ENCODE measurements at regions not wholly inside any gene's neighbourhood (a gene's known extent, or its start where the extent isn't known, plus 50 kb on each side); places are given as distances from the start of the nearest gene placed in this dataset.
A peak's percentile ranks its signal among the peaks of the same experiment; 100 is the strongest.
"Not testable (repeated sequence)": the region's sequence is repeated elsewhere in the genome, so short reads cannot be mapped to it uniquely, and the experiment has no call there.

GRCh38 chr22:41023299-41023623 lies 69.1 kb upstream of the EP300 start:
- DNase-seq = no peak

- DNase-seq = peak; percentile 29
These were observed 63.6 kb upstream of the EP300 start for GRCh38 chr22:41028841-41029240.

- no peak for DNase-seq
These were observed 61.5 kb upstream of the EP300 start for GRCh38 chr22:41030891-41031290.

- no peak for DNase-seq
These were observed 57.7 kb upstream of the EP300 start for GRCh38 chr22:41034706-41035105.

GRCh38 chr22:41036924-41037323 lies 55.5 kb upstream of the EP300 start:
- DNase-seq = no peak

- no peak for DNase-seq
These were observed 53.7 kb upstream of the EP300 start for GRCh38 chr22:41038732-41039131.

GRCh38 chr22:41039641-41040040 lies 52.8 kb upstream of the EP300 start:
- not testable (repeated sequence) for DNase-seq

- no peak for DNase-seq
These were observed 51.9 kb upstream of the EP300 start for GRCh38 chr22:41040483-41040882.

- DNase-seq = no peak
These were observed 50.9 kb upstream of the EP300 start for GRCh38 chr22:41041532-41041931.
